Activated CD4-positive, CD25-positive, alpha-beta regulatory T cell treated with anti-CD3 and anti-CD28 coated beads, Interleukin-2, amount 50 U/mL, for 16 hours (primary cell): ENCODE measurements at regions not wholly inside any gene's neighbourhood (a gene's known extent, or its start where the extent isn't known, plus 50 kb on each side); places are given as distances from the start of the nearest gene placed in this dataset.

Source experiments
- DNase-seq: peaks from one replicate; pipeline ENCODE4 v3.0.0-alpha.2; 2020; ENCODE audit warnings: low read depth, low spot score

DNA sequence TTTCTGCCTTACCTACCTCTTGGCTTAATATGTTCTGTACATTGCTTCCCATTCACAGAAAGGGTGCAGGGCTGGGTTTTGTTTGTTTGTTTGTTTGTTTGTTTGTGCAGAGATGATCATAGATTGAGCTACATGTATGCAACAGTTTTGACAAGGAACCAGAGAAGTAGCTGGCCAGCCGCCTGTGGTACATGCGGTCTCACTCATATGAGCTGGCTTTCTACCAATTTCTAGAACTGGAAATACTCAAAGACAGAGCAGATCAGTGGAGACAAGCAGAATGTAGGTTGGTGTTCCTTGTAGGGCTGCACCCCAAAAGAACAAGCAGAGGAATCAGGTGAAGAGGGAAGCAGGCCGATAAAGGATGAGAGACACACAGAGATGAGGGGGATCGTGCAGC is 502.7 kb downstream of the SOX2 start:
- DNase-seq: no peak

DNA sequence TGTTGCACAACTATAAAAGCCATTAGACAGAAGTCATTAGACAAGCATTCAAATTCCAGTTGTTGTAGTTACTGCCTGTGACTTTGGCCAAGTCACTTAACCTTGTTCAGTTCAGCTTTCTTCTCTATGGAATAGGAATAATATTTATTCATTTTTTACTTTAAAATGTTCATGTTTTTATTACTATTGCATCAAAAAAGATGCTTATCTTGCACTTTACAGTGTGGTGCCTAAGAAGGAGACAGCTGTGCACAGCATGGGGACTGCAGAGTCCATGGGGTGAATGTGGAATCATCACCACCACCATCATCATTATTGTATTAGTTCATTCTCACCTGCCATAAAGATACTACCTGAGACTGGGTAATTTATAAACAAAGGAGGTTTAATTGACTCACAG is 504.2 kb downstream of the SOX2 start:
- DNase-seq: no peak

DNA sequence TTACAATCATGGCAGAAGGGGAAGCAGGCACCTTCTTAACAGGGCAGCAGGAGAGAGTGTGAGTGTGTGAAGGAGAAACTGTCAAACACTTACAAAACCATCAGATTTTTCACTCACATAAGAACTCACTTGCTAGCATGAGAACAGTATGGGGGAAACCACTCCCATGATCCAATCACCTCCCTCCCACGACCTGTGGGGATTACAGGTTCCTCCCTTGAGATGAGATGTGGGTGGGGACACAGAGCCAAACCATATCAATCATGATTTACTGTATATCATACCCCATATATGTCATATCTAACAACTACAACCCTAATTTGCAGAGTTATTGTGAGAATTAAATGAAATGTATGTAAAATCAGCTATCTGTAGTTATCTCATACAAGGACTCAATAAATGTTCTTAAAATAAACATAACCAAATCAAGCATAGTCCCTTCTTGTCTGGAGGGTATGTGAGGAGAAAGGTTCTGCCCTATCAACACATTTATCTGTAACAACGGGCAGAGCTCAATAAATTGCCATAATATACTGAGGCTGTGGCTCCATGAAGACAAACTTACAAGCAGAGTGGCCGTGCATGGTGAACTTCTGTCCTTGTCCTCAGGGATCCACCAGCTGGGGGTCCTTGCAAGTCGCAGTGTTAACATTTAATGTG is 504.7 kb downstream of the SOX2 start:
- DNase-seq: no peak

DNA sequence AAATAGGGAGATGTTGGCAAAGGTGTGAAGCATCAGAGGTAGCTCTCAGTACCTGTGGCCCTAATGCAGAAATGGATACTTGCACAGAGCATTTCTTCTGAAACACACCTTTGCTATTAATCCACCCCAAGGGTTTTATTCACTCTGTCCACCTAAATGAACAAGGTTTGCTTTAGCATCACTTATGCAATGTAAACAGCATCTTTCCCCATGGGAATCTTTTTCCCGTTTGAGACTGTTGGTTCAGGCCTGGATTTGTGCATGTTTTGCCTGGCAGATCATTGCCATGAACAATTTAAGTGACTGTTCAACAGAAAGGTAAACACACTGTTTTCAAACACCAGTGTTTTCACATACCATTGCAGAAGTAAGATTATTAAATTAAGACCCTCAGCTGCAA is 508.3 kb downstream of the SOX2 start:
- DNase-seq: no peak

DNA sequence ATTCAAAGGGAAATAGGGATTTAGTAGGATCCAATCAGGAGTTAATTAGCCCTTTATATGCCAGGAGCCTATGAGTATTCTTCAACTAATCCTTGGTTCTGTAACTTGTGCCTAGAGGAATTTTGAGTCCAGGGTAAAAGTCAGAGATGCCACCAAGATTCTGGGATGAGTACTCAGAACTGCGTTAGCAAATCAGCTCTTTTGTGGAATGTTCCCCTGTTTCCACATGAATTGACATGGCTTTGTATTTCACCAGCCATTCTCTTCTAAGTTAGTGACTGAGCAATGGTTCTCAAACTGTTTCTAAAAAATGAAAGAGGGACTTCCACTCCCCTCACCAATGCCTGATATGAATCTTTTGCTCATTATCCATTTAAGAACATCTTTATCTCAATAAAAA is 508.7 kb downstream of the SOX2 start:
- DNase-seq: no peak

DNA sequence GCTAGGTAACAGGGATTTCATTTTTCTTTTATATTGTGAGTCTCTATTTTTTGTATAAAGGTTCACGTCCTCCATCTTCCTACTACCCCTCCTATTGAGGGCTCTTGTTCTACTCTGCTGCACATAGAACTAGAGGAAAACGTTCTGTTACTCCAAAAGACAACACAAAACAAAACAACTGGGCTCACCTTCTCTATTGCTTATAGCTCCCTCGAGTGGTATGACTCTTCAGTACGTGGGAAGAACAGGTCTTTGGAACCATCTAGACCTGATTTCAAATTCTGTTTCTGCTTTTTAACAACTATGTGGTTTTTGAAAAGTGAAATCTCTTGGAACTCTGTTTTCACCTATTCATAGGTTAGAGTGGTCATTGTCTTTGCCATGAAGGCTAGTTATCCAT is 515.3 kb downstream of the SOX2 start:
- DNase-seq: no peak

DNA sequence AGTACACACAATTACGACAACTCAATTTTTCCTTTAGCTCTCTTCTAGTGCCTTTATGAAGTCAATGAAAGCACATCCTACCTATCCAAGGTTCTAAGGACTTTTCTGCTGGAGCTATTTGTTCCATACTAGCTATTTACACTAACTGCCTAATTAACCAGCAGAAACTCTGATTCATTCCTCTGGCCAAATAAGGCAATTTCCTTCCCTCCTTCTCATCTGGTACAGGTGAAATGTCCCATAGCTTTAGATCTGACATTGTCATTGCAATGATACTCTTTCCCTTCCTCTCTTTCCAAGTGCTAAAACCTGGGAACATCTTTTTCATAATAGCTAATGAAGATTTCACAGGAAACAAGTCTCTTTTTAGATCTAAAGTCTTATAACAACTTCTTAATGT is 521.7 kb downstream of the SOX2 start:
- DNase-seq: no peak

DNA sequence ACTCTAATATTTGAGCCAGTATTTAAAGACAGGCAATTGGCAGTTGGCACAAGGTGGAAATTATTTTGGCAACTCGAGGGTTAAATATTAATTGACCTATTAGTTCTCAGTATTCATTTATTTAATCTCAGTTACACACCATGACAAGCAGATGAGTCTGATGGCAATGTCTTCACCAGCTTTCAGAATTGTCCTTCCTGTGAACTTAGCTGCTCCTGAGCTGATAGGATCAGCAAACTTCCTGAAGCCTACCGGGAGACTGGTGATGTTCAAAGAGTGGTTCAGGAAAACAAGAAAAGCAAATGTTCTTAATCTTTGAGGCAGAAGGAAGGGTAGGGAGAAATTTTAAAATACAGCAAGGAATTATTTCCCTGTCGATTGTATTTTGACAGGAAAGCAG is 522.2 kb downstream of the SOX2 start:
- DNase-seq: no peak

DNA sequence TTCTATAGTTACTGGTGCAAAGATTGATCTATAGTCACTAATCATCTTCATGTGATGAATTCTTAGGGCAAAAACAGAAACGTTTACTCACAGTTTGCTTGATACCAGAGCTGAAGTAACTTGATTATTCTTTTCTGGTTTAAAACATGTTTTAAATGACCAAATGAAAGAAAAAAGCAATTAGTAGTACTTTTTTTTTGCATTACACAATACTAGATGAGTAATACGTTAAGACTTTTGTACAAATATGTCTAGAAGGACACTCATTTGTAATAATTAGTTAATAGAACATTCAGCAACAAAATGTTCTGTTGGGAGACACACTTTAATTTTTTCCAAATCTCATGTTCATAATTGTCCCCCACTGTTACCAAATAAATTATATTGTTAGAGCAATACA is 523.2 kb downstream of the SOX2 start:
- DNase-seq: no peak

DNA sequence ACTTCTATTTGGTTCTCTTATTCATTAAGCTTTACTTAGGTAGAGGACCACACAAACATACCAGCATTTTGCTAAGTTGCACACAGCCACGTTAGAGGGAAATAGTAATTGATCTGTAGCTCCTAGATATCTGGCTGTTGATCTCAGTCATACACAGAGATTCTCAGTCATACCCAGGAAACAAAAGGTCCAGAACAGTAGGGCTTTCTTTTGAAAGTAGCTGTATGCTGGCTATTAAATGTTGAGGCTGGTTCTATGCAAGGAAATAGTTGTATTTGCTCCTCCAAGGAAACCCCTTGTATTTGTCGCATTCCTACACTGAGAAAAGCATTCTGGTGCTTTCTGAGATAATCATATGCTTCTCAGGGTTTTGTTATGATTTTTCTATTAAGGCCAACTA is 523.8 kb downstream of the SOX2 start:
- DNase-seq: no peak

DNA sequence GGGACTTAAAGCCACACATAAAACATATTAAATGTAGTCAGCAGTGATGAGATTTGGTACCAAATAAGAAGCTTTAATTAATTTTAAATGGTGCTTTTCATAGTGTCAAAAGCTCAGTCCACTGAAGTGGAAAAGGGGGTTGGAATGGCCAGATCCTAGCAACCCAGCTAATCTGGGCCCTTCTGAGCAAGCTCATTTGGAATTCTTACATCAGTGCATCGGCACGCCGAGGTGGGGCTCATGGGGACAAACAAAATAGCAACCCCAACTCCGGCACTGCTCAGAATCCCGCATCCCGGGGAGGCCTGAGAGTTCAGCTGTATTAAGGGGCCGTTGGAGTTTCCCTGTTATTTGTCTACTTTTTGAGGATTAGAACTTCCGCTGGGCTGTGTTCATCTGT is 526.4 kb downstream of the SOX2 start:
- no peak for DNase-seq

DNA sequence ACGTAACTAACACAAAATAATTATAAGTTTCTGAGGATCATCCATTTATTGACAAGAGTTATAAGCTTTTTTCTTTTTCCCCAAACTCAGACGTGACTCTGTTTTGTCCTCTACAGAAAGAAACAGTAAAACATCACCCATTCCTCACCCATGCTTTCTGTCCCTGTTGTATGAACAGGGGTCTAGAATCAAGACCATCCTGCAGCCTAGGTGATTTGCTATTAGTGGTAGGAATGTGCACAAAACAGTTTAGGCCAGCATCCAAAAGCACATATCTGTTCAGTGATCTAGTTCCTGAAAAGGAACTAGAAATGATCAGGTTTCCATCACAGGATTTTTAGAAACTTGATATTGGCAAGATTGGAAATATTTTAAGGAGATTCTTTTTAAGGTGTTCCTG is 527.6 kb downstream of the SOX2 start:
- no peak for DNase-seq

DNA sequence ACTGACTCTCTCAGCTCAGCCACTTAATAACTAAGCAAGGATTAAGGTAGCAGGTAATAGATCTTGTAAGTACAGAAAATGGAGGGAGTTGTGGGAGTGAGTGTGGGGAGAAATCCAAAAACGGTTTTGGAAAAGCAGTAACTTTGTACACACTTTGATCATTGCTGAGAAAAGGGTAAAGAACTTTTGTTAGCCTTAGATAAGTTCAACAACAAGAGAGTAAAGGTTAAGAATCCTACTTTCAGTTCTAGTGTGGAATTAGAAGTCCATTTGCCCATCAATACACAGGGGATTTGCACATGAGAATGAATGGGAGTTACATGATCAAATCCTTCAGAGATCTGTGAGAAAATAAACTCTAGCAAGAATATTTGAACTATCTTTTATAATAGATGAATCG is 528.7 kb downstream of the SOX2 start:
- no peak for DNase-seq

DNA sequence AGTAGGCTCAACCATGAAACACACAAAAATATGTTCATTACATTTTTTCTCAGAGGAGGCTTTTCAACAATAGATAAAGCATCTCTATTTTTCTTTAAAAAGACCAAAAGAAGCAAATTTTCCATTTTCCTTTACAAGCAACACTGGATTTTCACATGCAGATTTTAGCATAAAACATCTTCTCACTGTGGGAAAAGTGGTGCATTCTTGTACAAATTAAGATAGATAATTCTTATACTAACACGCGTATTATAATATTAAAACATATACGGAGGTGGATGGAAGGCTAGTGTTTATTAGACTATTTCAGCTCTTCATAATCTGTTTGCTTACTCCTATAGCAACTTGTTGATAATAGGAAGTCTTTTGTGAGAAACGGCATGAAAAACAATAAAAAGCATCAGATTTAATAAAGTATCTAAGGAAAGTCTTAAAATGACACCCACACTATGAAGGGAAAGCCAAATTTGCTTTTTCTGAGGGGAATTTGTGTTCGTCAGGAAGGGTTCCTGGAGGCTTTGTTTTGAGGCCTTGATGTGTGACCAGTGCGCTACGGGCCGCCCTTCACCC is 529.6 kb downstream of the SOX2 start:
- DNase-seq: no peak

DNA sequence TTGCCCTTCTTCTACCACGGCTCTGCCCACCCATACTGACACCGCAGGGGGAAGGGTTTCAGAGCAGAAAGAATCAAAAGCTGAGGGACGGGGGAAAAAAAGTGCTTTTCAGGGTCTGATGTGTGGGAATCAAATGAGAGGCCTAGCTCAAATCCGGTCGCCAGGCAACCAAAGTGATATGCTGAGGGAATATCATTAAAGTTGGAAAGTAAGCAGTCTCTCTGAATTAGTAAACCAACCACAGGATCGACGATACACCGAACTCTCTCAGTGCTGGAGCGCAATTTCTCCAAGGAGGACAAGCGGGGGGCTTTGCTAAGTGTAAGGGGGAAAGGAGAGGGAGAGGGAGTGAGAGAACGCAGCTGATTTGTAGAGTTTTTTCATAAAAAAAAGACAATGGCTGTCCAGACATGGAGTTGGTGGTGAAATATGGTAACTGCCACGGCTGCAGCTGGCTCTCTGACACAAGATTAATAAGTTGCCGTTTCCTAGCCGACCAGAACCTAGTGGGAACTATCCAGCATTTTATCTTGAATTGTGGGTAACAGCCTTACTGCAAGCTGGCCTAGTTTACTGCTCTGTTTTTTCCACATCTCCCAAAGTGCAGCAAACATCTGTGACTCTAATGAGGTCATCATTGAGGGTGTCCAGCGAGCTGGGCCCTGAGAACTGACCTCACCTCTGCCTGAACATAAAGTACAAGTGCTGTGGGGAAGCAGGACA is 530.2 kb downstream of the SOX2 start:
- DNase-seq: no peak

DNA sequence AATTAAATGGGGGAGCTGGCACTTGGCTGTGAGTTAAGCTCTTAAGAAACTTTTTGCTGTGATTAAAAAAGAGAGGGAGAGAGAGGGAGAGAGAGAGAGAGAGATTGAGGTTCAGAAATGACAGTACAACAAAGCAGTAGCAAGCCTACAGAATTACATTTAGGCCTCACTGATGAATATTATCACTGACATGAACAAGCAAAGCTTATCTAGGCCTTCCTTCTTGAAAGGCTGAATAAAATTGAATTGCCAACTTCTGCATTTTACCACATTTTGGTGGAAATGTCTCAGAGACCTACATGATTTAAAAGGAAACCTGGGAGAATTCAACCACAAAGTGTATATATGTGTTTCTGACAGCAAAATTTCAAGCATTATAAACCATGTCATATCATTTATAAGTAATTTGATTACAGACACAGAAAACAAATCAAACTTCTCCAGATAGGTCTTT is 530.8 kb downstream of the SOX2 start:
- no peak for DNase-seq

DNA sequence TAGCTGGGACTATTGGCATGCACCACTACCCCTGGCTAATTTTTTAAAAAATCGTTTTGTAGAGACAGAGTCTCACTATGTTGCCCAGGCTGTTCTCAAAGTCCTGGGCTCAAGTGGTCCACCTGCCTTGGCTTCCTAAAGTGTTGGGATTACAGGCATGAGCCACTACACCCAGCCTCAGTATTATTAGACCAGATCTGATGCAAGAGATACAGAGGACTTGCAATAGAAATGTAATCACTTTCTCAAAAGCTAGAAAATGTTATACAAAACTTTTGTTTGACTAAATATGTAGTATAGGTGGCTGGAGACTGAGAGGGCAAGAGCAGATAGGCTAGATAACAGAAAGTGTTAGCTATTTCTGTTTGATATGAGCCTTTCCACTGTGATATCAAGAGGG is 531.9 kb downstream of the SOX2 start:
- DNase-seq: no peak

DNA sequence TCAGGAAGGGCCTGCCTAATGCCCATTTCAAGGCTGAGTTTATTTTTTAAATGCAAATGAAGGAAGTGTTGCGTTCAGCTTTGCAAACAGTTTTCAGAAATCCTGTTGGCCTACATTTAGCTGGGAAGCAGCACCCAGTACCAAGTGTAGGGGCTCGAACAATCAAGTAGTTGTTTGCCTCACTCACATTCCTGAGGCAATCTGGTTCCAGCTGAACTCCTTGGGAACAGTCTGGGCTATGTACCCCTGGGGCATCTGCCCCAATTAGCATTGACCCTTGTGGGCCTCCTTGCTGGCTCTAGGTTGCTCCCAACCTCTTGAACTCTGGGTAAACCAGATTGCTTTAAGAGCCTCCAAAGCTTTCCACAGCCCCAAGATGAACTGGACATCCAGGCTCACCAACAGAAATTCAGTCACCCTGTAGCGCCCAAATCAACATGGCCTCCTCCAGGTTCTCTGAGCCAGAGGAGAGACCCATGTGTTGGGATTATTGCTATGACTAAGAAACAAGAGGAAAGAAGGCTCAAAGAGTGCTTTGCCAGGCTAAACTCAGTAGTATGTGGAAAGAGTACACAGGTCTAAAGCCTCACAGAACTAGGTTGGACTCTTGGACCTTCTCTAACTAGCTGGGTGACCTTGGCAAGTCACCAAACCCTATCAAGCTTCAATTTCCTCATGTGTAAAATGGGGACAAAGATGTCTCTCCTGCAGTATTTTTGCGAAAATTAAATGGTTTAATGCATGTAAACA is 532.7 kb downstream of the SOX2 start:
- DNase-seq: no peak

DNA sequence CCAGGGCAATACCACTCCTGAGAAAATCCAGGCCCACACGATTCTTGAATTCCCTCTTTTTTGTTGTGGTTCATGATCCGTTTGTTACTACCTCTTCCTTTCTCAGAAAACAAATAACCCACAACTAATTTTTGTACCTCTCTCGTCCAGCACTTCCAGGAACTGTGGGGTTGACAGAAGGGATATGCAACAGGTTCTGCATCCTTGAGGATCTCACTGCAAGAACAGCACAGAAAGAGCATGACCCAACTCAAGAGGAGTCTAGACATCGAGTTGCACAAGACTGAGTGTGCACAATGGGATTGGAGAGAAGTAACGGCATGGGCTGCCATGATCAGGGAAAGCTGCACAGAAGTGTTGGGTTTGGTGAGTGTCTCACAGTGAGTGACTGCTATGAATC is 533.3 kb downstream of the SOX2 start:
- DNase-seq: no peak

DNA sequence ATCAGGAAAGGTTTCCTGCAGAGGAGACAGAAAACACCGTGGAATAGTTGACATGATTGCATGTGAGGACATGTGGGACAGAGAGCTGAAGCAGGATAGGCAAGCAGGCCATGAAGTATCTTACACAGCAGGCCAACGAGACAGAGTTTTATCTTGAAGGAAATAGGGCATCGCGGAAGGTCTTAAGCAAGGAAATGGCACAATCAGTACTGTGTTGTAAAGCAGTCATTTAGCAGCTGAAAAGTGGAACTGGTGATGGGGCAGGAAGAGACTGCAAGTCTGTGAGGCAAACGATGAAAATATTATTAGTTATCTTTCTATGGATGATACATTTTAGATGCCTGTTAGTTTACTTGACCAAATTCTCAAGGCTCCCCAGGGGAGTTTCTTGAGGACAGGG is 535.1 kb downstream of the SOX2 start:
- no peak for DNase-seq

DNA sequence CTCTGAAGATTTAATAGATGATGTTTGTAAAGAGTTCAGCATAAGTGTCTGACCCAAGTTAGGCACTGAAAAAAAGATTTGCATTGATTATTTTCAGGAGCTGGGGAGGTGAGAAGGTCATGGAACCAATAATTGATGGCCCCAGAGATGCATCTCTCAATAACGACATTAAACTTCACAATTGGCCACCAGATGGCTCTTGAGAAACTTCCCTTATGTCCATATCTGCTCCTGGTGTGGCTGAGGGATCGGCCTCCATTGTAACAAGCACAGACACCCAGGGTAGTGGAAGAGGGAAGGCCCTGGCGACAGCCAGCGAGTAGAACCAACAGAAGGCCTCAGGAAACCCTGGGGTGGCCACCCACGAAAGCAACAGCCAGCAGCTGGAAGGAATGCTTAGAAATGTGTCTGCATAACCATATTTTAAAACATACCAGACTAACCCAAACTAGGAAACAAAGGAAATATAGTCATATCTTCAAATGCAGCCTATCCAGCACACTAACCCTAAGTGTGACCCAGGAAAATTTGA is 536.7 kb downstream of the SOX2 start:
- DNase-seq: no peak

DNA sequence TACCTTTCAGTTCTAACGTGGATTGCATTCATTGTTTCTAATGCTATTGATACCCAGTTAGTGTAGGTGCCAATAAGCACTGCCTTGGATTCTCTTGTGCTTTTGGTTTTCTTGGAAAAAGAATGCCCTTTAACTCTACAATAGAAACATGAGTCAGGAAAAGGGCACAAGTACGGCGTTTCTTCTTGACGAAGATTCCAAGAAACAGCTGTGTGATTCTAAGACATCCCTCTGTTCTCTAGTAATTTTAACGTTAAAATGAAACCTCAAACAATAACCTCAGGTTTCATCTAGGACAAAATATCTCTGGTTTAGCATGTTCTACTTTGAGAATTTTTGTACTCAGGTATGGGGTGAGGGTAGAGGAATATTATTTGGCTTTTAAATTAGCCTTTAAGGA is 540.5 kb upstream of the ATP11B start:
- no peak for DNase-seq
